H9 (cell line): ENCODE measurements at regions not wholly inside any gene's neighbourhood (a gene's known extent, or its start where the extent isn't known, plus 50 kb on each side); places are given as distances from the start of the nearest gene placed in this dataset.

Experiments used
- DNase-seq: peaks from one replicate; pipeline ENCODE4 v3.0.0-alpha.2; 2017
- H2AFZ ChIP-seq: one replicate; pipeline ENCODE4 v1.6.1; 2013; ENCODE audit warnings: mild to moderate bottlenecking, low read length, control low read depth, moderate library complexity
- H2AK5ac ChIP-seq: 2 replicates; pipeline ENCODE4 v1.6.1; 2013; ENCODE audit warnings: low read length, control low read depth, mixed read lengths; ENCODE audit not compliant: insufficient read length
- H2BK120ac ChIP-seq: one replicate; pipeline ENCODE4 v1.6.1; 2013; ENCODE audit warnings: low read depth, mild to moderate bottlenecking, low read length, control low read depth, inconsistent platforms; ENCODE audit not compliant: poor library complexity, severe bottlenecking
- H2BK12ac ChIP-seq: 2 replicates; pipeline ENCODE4 v1.6.1; 2013; ENCODE audit warnings: low read length, control low read depth, mixed read lengths, low read depth; ENCODE audit not compliant: insufficient read length
- H2BK15ac ChIP-seq: 2 replicates; pipeline ENCODE4 v1.6.1; 2013; ENCODE audit warnings: low read depth, low read length, control low read depth
- H2BK20ac ChIP-seq: one replicate; pipeline ENCODE4 v1.6.1; 2013; ENCODE audit warnings: low read depth, mild to moderate bottlenecking, low read length, control low read depth, inconsistent platforms; ENCODE audit not compliant: poor library complexity, severe bottlenecking
- H2BK5ac ChIP-seq: 2 replicates; pipeline ENCODE4 v1.6.1; 2013; ENCODE audit warnings: low read length, control low read depth, mixed read lengths; ENCODE audit not compliant: insufficient read length
- H3K14ac ChIP-seq: 2 replicates; pipeline ENCODE4 v1.6.1; 2013; ENCODE audit warnings: low read length, control low read depth; ENCODE audit not compliant: insufficient read depth
- H3K18ac ChIP-seq: 2 replicates; pipeline ENCODE4 v1.6.1; 2013; ENCODE audit warnings: low read depth, mild to moderate bottlenecking, mixed read lengths, low read length, control low read depth; ENCODE audit not compliant: insufficient read length
- H3K23ac ChIP-seq: 2 replicates; pipeline ENCODE4 v1.6.1; 2013; ENCODE audit warnings: low read length, control low read depth, mixed read lengths, low read depth; ENCODE audit not compliant: insufficient read length
- H3K23me2 ChIP-seq: 2 replicates; pipeline ENCODE4 v1.6.1; 2013; ENCODE audit warnings: low read depth, mild to moderate bottlenecking, mixed read lengths, low read length, control low read depth; ENCODE audit not compliant: insufficient read length, poor library complexity, severe bottlenecking
- H3K27ac ChIP-seq: 2 replicates; pipeline ENCODE4 v1.5.1; 2013; ENCODE audit warnings: low read length, control low read depth, mixed read lengths, low read depth; ENCODE audit not compliant: insufficient read length
- H3K27me3 ChIP-seq: 2 replicates; pipeline ENCODE4 v1.6.1; 2013; ENCODE audit warnings: low read length, control low read depth, inconsistent platforms; ENCODE audit not compliant: insufficient read depth
- H3K4ac ChIP-seq: 2 replicates; pipeline ENCODE4 v1.6.1; 2013; ENCODE audit warnings: low read depth, mild to moderate bottlenecking, control low read depth, inconsistent platforms, low read length, moderate library complexity
- H3K4me1 ChIP-seq: 2 replicates; pipeline ENCODE4 v1.6.1; 2013; ENCODE audit warnings: low read length, control low read depth, inconsistent platforms; ENCODE audit not compliant: insufficient read depth
- H3K4me2 ChIP-seq: 2 replicates; pipeline ENCODE4 v1.6.1; 2013; ENCODE audit warnings: low read length, control low read depth, mixed read lengths; ENCODE audit not compliant: insufficient read length, insufficient read depth
- H3K56ac ChIP-seq: 2 replicates; pipeline ENCODE4 v1.6.1; 2013; ENCODE audit warnings: low read depth, mild to moderate bottlenecking, mixed read lengths, low read length, control low read depth; ENCODE audit not compliant: insufficient read length
- H3K79me1 ChIP-seq: 2 replicates; pipeline ENCODE4 v1.6.1; 2013; ENCODE audit warnings: low read depth, mild to moderate bottlenecking, moderate library complexity, low read length, control low read depth, inconsistent platforms; ENCODE audit not compliant: insufficient read depth, poor library complexity, severe bottlenecking
- H3K79me2 ChIP-seq: 2 replicates; pipeline ENCODE4 v1.6.1; 2013; ENCODE audit warnings: low read length, control low read depth, inconsistent platforms; ENCODE audit not compliant: insufficient read depth
- H3K9ac ChIP-seq: 2 replicates; pipeline ENCODE4 v1.6.1; 2013; ENCODE audit warnings: low read length, control low read depth, mixed read lengths; ENCODE audit not compliant: insufficient read length; ENCODE audit errors: extremely low read depth
- H3K9me3 ChIP-seq: one replicate; pipeline ENCODE4 v1.6.1; 2013; ENCODE audit warnings: low read depth, low read length, inconsistent platforms; ENCODE audit not compliant: control insufficient read depth
- H3T11ph ChIP-seq: one replicate; pipeline ENCODE4 v1.6.1; 2013; ENCODE audit warnings: mild to moderate bottlenecking, low read length, control low read depth, inconsistent platforms
- H4K20me1 ChIP-seq: one replicate; pipeline ENCODE4 v1.6.1; 2013; ENCODE audit not compliant: control insufficient read depth, insufficient read length, insufficient read depth
- H4K5ac ChIP-seq: 2 replicates; pipeline ENCODE4 v1.6.1; 2013; ENCODE audit warnings: low read depth, mild to moderate bottlenecking, mixed read lengths, low read length, control low read depth; ENCODE audit not compliant: insufficient read length
- H4K8ac ChIP-seq: replicated peaks from 2 replicates; pipeline ENCODE4 v1.6.1; 2013; ENCODE audit warnings: low read length, control low read depth, mixed read lengths, low read depth; ENCODE audit not compliant: insufficient read length
- H4K91ac ChIP-seq: 2 replicates; pipeline ENCODE4 v1.6.1; 2013; ENCODE audit warnings: low read depth, mild to moderate bottlenecking, moderate library complexity, mixed read lengths, low read length, control low read depth; ENCODE audit not compliant: insufficient read length
- H3K27ac Mint-ChIP-seq, 3 experiments: 2 replicates in 2 of 3; 3 replicates in 1 of 3; pipeline ENCODE4 v1.8.0; 2020 to 2021; ENCODE audit warnings: mixed read lengths in 3 of 3, mild to moderate bottlenecking in 1 of 3, moderate library complexity in 1 of 3
- H3K27me3 Mint-ChIP-seq: 2 replicates; pipeline ENCODE4 v1.8.0; 2021; ENCODE audit warnings: low read depth, mild to moderate bottlenecking, moderate library complexity, mixed read lengths
- H3K36me3 Mint-ChIP-seq, 3 experiments: 2 replicates in 2 of 3; 3 replicates in 1 of 3; pipeline ENCODE4 v1.8.0; 2020 to 2021; ENCODE audit warnings: low read depth in 3 of 3, mixed read lengths in 3 of 3; ENCODE audit not compliant: insufficient read depth in 1 of 3
- H3K4me1 Mint-ChIP-seq, 2 experiments: 2 replicates each; pipeline ENCODE4 v1.8.0; 2020; ENCODE audit warnings: mixed read lengths in 2 of 2
- H3K4me3 Mint-ChIP-seq, 2 experiments: 2 replicates in 1 of 2; 3 replicates in 1 of 2; pipeline ENCODE4 v1.8.0; 2020 to 2021; ENCODE audit warnings: mild to moderate bottlenecking in 2 of 2, mixed read lengths in 2 of 2, moderate library complexity in 1 of 2
- H3K9me3 Mint-ChIP-seq, 2 experiments: 2 replicates in 1 of 2; 3 replicates in 1 of 2; pipeline ENCODE4 v1.8.0; 2020; ENCODE audit warnings: mild to moderate bottlenecking in 2 of 2, mixed read lengths in 2 of 2, moderate library complexity in 1 of 2
- WGBS: extraction: QIAGEN DNeasy Blood & Tissue Kit; methylation state at CpG from one replicate; pipeline ENCODE4 v1.1.7; 2013; ENCODE audit warnings: missing lambda C conversion rate, low lambda C conversion rate, mixed read lengths; ENCODE audit not compliant: insufficient read length; ENCODE audit errors: extremely low coverage; 5-methylcytosine and 5-hydroxymethylcytosine counted together
- TF ChIP-seq, protein P1 (sequence below): fragments of 200-600 bp; sonication (generic); conservative IDR thresholded peaks from 3 replicates; pipeline ENCODE4 v1.8.0; 2021; ENCODE audit warnings: antibody characterized with exemption, mild to moderate bottlenecking

GRCh38 chr2:154591294-154591820 lies 107.1 kb upstream of the KCNJ3 start:
- Histone ChIP-seq H3K79me2 (no peaks in the 10 kb centered on the region), H3K4me2 (no peak overlapping the region), H2AFZ (no peak overlapping the region), H3K23ac (no peak overlapping the region), H2BK120ac (no peak overlapping the region), H3K27me3 (no peaks in the 10 kb centered on the region), H2BK20ac (no peak overlapping the region), H3K4me1 (peaks cover 11% of the 10 kb centered on the region; the same call in 1 of the 2 replicates), H3K9me3 (no peaks in the 10 kb centered on the region), H2BK5ac (no peak overlapping the region), H3T11ph (no peak overlapping the region), H3K9ac (no peak overlapping the region), H4K5ac (no peak overlapping the region), H3K27ac (no peak overlapping the region), H2AK5ac (no peak overlapping the region), H4K20me1 (no peaks in the 10 kb centered on the region), H3K4ac (no peak overlapping the region), H3K18ac (no peak overlapping the region), H3K79me1 (no peaks in the 10 kb centered on the region), H3K14ac (no peak overlapping the region), H2BK15ac (no peak overlapping the region), H3K23me2 (no peaks in the 10 kb centered on the region), H4K91ac (no peak overlapping the region), H4K8ac (no peak overlapping the region), H2BK12ac (peak overlapping the region; percentile 38), H3K56ac (no peak overlapping the region)
- Mint-ChIP-seq H3K4me1 (peaks cover 61 to 63% of the 10 kb centered on the region in 2 experiments), H3K4me3 (no peak overlapping the region), H3K36me3 (no peaks in the 10 kb centered on the region), H3K27me3 (no peaks in the 10 kb centered on the region), H3K27ac (peak overlapping the region; percentile 2 to 92 (median 79); a peak in 5 of 7 replicates), H3K9me3 (no peaks in the 10 kb centered on the region)
- TF ChIP-seq, protein P1, sequence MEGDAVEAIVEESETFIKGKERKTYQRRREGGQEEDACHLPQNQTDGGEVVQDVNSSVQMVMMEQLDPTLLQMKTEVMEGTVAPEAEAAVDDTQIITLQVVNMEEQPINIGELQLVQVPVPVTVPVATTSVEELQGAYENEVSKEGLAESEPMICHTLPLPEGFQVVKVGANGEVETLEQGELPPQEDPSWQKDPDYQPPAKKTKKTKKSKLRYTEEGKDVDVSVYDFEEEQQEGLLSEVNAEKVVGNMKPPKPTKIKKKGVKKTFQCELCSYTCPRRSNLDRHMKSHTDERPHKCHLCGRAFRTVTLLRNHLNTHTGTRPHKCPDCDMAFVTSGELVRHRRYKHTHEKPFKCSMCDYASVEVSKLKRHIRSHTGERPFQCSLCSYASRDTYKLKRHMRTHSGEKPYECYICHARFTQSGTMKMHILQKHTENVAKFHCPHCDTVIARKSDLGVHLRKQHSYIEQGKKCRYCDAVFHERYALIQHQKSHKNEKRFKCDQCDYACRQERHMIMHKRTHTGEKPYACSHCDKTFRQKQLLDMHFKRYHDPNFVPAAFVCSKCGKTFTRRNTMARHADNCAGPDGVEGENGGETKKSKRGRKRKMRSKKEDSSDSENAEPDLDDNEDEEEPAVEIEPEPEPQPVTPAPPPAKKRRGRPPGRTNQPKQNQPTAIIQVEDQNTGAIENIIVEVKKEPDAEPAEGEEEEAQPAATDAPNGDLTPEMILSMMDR, result no peak
- WGBS, result no CpG with 5 or more reads among the region's 2 CpGs
- no peak for DNase-seq
